Mesothelial cell of epicardium (in vitro differentiated cells): ENCODE measurements at regions not wholly inside any gene's neighbourhood (a gene's known extent, or its start where the extent isn't known, plus 50 kb on each side); places are given as distances from the start of the nearest gene placed in this dataset.

Experiments used
- DNase-seq, 2 experiments: peaks; one replicate each; pipeline ENCODE4 v3.0.0; 2021; ENCODE audit warnings: low spot score in 2 of 2; ENCODE audit not compliant: unreplicated experiment in 2 of 2
- H3K27ac Mint-ChIP-seq: 2 replicates; pipeline ENCODE4 v1.8.0; 2021; ENCODE audit warnings: mixed read lengths
- H3K27me3 Mint-ChIP-seq: 2 replicates; pipeline ENCODE4 v1.8.0; 2021; ENCODE audit warnings: low read depth, mixed read lengths
- H3K36me3 Mint-ChIP-seq: 2 replicates; pipeline ENCODE4 v1.8.0; 2021; ENCODE audit warnings: mixed read lengths
- H3K4me1 Mint-ChIP-seq: 2 replicates; pipeline ENCODE4 v1.8.0; 2021; ENCODE audit warnings: mixed read lengths
- H3K4me3 Mint-ChIP-seq: 2 replicates; pipeline ENCODE4 v1.8.0; 2021; ENCODE audit warnings: mild to moderate bottlenecking, moderate library complexity, mixed read lengths
- H3K9me3 Mint-ChIP-seq: 2 replicates; pipeline ENCODE4 v1.8.0; 2021; ENCODE audit warnings: mixed read lengths
- CTCF ChIP-seq: fragments of 200-600 bp; sonication (generic); IDR thresholded peaks from one replicate; pipeline ENCODE4 v1.5.0; 2021; ENCODE audit warnings: antibody characterized with exemption; ENCODE audit not compliant: unreplicated experiment

- Mint-ChIP-seq H3K27me3 (no peaks in the 10 kb centered on the region), H3K36me3 (no peaks in the 10 kb centered on the region), H3K27ac (no peak overlapping the region), H3K9me3 (peaks cover 34% of the 10 kb centered on the region), H3K4me3 (no peak overlapping the region), H3K4me1 (peaks cover 10% of the 10 kb centered on the region)
- DNase-seq, result no peak
- no peak for TF ChIP-seq CTCF
Measured at GRCh38 chr6:169388395-169389166, 134.9 kb upstream of the THBS2 start.

GRCh38 chr6:169387809-169388383 is 134.2 kb upstream of the THBS2 start:
- peak overlapping the region; percentile 23 for H3K27ac Mint-ChIP-seq
- peaks cover 34% of the 10 kb centered on the region for H3K9me3 Mint-ChIP-seq
- no peak for TF ChIP-seq CTCF
- H3K27me3 Mint-ChIP-seq, result no peaks in the 10 kb centered on the region
- H3K36me3 Mint-ChIP-seq, result no peaks in the 10 kb centered on the region
- no peak for DNase-seq
- H3K4me3 Mint-ChIP-seq, result no peak overlapping the region
- H3K4me1 Mint-ChIP-seq, result peaks cover 10% of the 10 kb centered on the region

DNA sequence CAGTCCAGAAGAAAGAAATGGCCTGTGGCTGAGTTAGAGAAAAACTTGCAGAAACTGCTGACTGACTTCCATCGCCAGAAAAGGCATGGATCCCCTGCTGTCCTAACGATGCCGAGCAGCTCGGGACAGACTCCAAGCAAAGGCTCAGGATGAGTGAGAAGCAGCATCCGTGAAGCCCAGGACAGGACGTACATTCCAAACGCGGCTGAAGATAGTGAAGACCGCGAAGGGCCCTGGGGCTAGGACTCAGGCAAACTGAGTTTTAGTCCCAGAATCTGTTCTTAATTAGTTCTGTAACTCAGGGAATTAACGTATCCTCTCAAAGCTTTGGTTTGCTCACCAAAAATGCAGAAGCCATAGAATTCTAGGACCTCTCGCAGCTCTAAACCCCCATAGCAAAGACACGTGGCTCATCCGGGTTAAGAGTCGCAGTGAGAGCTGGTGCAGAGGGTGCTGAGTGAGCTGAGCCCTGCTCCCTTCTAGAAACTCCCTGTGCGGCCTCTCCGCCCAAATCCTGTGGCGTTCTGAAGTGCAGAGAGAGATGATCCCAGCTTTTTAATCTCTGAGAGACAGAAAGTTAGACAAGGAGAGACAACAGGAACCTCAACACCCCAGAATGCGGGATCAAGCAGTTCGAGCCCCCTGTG is 132.9 kb upstream of the THBS2 start:
- Mint-ChIP-seq H3K4me3 (no peak overlapping the region), H3K36me3 (no peaks in the 10 kb centered on the region), H3K27ac (peak overlapping the region; percentile 35), H3K4me1 (peaks cover 10% of the 10 kb centered on the region), H3K9me3 (peaks cover 24% of the 10 kb centered on the region), H3K27me3 (no peaks in the 10 kb centered on the region)
- DNase-seq, result no peak
- TF ChIP-seq CTCF, result no peak

- no peak for DNase-seq
- H3K4me3 Mint-ChIP-seq, result no peak overlapping the region
- no peak for TF ChIP-seq CTCF
- H3K36me3 Mint-ChIP-seq, result no peaks in the 10 kb centered on the region
- H3K9me3 Mint-ChIP-seq, result peaks cover 12% of the 10 kb centered on the region
- H3K27ac Mint-ChIP-seq, result no peak overlapping the region
- H3K4me1 Mint-ChIP-seq, result peaks cover 10% of the 10 kb centered on the region
- no peaks in the 10 kb centered on the region for H3K27me3 Mint-ChIP-seq
Measured at GRCh38 chr6:169385237-169385880, 131.7 kb upstream of the THBS2 start.

DNA sequence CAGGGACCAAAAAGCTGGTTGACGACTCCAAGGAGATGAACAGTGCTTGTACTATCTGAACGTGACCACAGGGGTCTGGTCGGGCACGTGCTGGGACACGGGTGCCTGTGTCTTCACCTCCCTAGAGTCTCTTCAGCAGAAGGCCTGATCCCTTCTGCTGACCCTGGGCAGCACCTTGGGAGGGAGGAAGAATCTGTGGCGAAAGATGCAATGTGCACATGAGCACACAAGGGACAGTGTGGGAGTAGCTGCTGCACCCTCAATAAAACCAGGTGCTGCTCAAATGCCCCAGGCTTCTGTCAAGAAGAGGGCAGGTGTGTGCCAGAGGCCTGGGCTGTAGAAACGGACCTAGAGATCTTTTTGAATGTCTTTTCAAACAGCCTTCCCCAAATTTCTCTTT is 130.6 kb upstream of the THBS2 start:
- H3K4me1 Mint-ChIP-seq, result peaks cover 10% of the 10 kb centered on the region
- no peaks in the 10 kb centered on the region for H3K36me3 Mint-ChIP-seq
- H3K4me3 Mint-ChIP-seq, result no peak overlapping the region
- DNase-seq, result no peak
- H3K9me3 Mint-ChIP-seq, result peaks cover 3% of the 10 kb centered on the region
- H3K27me3 Mint-ChIP-seq, result peaks cover under 1% of the 10 kb centered on the region
- TF ChIP-seq CTCF, result no peak
- H3K27ac Mint-ChIP-seq, result no peak overlapping the region
